ENCODE measurements at regions not wholly inside any gene's neighbourhood (a gene's known extent, or its start where the extent isn't known, plus 50 kb on each side); places are given as distances from the start of the nearest gene placed in this dataset.

- Histone ChIP-seq H3K9me3 (ENCODE audit: control insufficient read depth, insufficient read depth, low read length) (no peaks in the 10 kb centered on the region), H3K36me3 (ENCODE audit: control insufficient read depth, insufficient read depth, low read length) (no peaks in the 10 kb centered on the region), H3K27ac (ENCODE audit: low read length) (no peak overlapping the region), H3K4me1 (ENCODE audit: control insufficient read depth, insufficient read depth, low read length) (no peaks in the 10 kb centered on the region), H3K4me3 (ENCODE audit: low read length) (no peak overlapping the region), H3K27me3 (ENCODE audit: control insufficient read depth, insufficient read depth, low read length) (no peaks in the 10 kb centered on the region)
- ATAC-seq, result no peak
- TF ChIP-seq CTCF (IDR thresholded peaks at IDR 0.05), result no peak
- H3K27me3 Mint-ChIP-seq (ENCODE audit: low read depth in 2 of 2), result peaks cover 0 to 7% of the 10 kb centered on the region in 2 donors
- H3K36me3 Mint-ChIP-seq, result no peaks in the 10 kb centered on the region
- no peaks in the 10 kb centered on the region for H3K4me1 Mint-ChIP-seq
- DNase-seq, result no peak
- WGBS (ENCODE audit: insufficient coverage), result 86% methylated on average over 4 of the region's 4 CpGs
- no peak overlapping the region for H3K4me3 Mint-ChIP-seq
- no peak overlapping the region for H3K27ac Mint-ChIP-seq
- intact Hi-C loops (cut with micrococcal nuclease), result no loop called here
- H3K9me3 Mint-ChIP-seq, result peaks cover 4 to 6% of the 10 kb centered on the region in 2 donors
Observed at GRCh38 chr15:53034767-53035245, 244.7 kb upstream of the ONECUT1 start.

GRCh38 chr15:53033709-53034108 is 243.6 kb upstream of the ONECUT1 start:
- H3K4me1 ChIP-seq (ENCODE audit: control insufficient read depth, insufficient read depth, low read length), result no peaks in the 10 kb centered on the region
- Mint-ChIP-seq H3K4me1 (no peaks in the 10 kb centered on the region), H3K36me3 (no peaks in the 10 kb centered on the region), H3K27me3 (ENCODE audit: low read depth in 2 of 2) (peaks cover 0 to 7% of the 10 kb centered on the region in 2 donors), H3K9me3 (peaks cover 5 to 8% of the 10 kb centered on the region in 2 donors), H3K27ac (no peak overlapping the region), H3K4me3 (no peak overlapping the region)
- H3K27me3 ChIP-seq (ENCODE audit: control insufficient read depth, insufficient read depth, low read length), result no peaks in the 10 kb centered on the region
- no peaks in the 10 kb centered on the region for H3K9me3 ChIP-seq (ENCODE audit: control insufficient read depth, insufficient read depth, low read length)
- DNase-seq, result no peak
- no peak overlapping the region for H3K27ac ChIP-seq (ENCODE audit: low read length)
- H3K36me3 ChIP-seq (ENCODE audit: control insufficient read depth, insufficient read depth, low read length), result no peaks in the 10 kb centered on the region
- TF ChIP-seq CTCF (IDR thresholded peaks at IDR 0.05), result no peak
- no peak overlapping the region for H3K4me3 ChIP-seq (ENCODE audit: low read length)
- intact Hi-C loops (cut with micrococcal nuclease), result no loop called here
- ATAC-seq, result no peak
- WGBS (ENCODE audit: insufficient coverage), result 76% methylated on average over 4 of the region's 4 CpGs

- Mint-ChIP-seq H3K27ac (no peak overlapping the region), H3K4me1 (no peaks in the 10 kb centered on the region), H3K27me3 (ENCODE audit: low read depth in 2 of 2) (no peaks in the 10 kb centered on the region), H3K9me3 (peaks cover 13% of the 10 kb centered on the region in 2 donors), H3K4me3 (no peak overlapping the region), H3K36me3 (no peaks in the 10 kb centered on the region)
- H3K27me3 ChIP-seq (ENCODE audit: control insufficient read depth, insufficient read depth, low read length), result no peaks in the 10 kb centered on the region
- H3K36me3 ChIP-seq (ENCODE audit: control insufficient read depth, insufficient read depth, low read length), result no peaks in the 10 kb centered on the region
- H3K4me1 ChIP-seq (ENCODE audit: control insufficient read depth, insufficient read depth, low read length), result no peaks in the 10 kb centered on the region
- no peak overlapping the region for H3K4me3 ChIP-seq (ENCODE audit: low read length)
- DNase-seq (no peak), ATAC-seq (no peak)
- WGBS (ENCODE audit: insufficient coverage), result 75% methylated on average over 1 of the region's 1 CpG
- intact Hi-C loops (cut with micrococcal nuclease), result no loop called here
- H3K9me3 ChIP-seq (ENCODE audit: control insufficient read depth, insufficient read depth, low read length), result no peaks in the 10 kb centered on the region
- no peak overlapping the region for H3K27ac ChIP-seq (ENCODE audit: low read length)
- no peak for TF ChIP-seq CTCF (IDR thresholded peaks at IDR 0.05)
Observed at GRCh38 chr15:53031469-53031868, 241.3 kb upstream of the ONECUT1 start.

GRCh38 chr15:53022788-53023187 is 232.7 kb upstream of the ONECUT1 start:
- no peak for ATAC-seq
- Mint-ChIP-seq H3K4me1 (no peaks in the 10 kb centered on the region), H3K27me3 (ENCODE audit: low read depth in 2 of 2) (no peaks in the 10 kb centered on the region), H3K27ac (no peak overlapping the region), H3K36me3 (no peaks in the 10 kb centered on the region), H3K4me3 (no peak overlapping the region), H3K9me3 (peaks cover 10 to 12% of the 10 kb centered on the region in 2 donors)
- Histone ChIP-seq H3K4me3 (ENCODE audit: low read length) (no peak overlapping the region), H3K4me1 (ENCODE audit: control insufficient read depth, insufficient read depth, low read length) (no peaks in the 10 kb centered on the region), H3K36me3 (ENCODE audit: control insufficient read depth, insufficient read depth, low read length) (no peaks in the 10 kb centered on the region), H3K9me3 (ENCODE audit: control insufficient read depth, insufficient read depth, low read length) (no peaks in the 10 kb centered on the region), H3K27me3 (ENCODE audit: control insufficient read depth, insufficient read depth, low read length) (no peaks in the 10 kb centered on the region), H3K27ac (ENCODE audit: low read length) (no peak overlapping the region)
- intact Hi-C loops (cut with micrococcal nuclease), result no loop called here
- WGBS (ENCODE audit: insufficient coverage), result 79% methylated on average over 4 of the region's 4 CpGs
- DNase-seq, result no peak
- no peak for TF ChIP-seq CTCF (IDR thresholded peaks at IDR 0.05)

All from natural killer cell (primary cell).